Suprapubic skin (tissue), 4 donors: ENCODE measurements at regions not wholly inside any gene's neighbourhood (a gene's known extent, or its start where the extent isn't known, plus 50 kb on each side); places are given as distances from the start of the nearest gene placed in this dataset.
"Not testable (repeated sequence)": the region's sequence is repeated elsewhere in the genome, so short reads cannot be mapped to it uniquely, and the experiment has no call there.

Experiments used
- CTCF ChIP-seq, 2 donors: fragments of 200-600 bp in 1 of 2; fragments of 450-650 bp in 1 of 2; sonication (generic) in 1 of 2; IDR thresholded peaks; one replicate each; pipeline ENCODE4 v1.5.1; 2016 to 2019; ENCODE audit warnings: antibody characterized with exemption in 2 of 2, mild to moderate bottlenecking in 1 of 2, moderate library complexity in 1 of 2
- EP300 ChIP-seq: sonication (generic); formaldehyde crosslinking; IDR thresholded peaks from one replicate; pipeline ENCODE4 v1.6.1; 2017; ENCODE audit warnings: antibody characterized with exemption
- POLR2A ChIP-seq, 2 donors: fragments of 450-650 bp; IDR thresholded peaks; one replicate each; pipeline ENCODE4 v1.6.1; 2017; ENCODE audit warnings: antibody characterized with exemption in 2 of 2, mild to moderate bottlenecking in 2 of 2, moderate library complexity in 2 of 2
- POLR2AphosphoS5 ChIP-seq, 3 donors: sonication (generic); formaldehyde crosslinking; IDR thresholded peaks; one replicate each; pipeline ENCODE4 v1.6.1; 2017; ENCODE audit warnings: antibody characterized with exemption in 3 of 3

GRCh38 chr4:159939681-159940080, 836.8 kb downstream of the RAPGEF2 start:
- not testable (repeated sequence) for TF ChIP-seq POLR2A (IDR thresholded peaks at IDR 0.05); EP300; CTCF (IDR thresholded peaks at IDR 0.05); POLR2AphosphoS5 (IDR thresholded peaks at IDR 0.05)
